HCT116 (cell line): ENCODE measurements at regions not wholly inside any gene's neighbourhood (a gene's known extent, or its start where the extent isn't known, plus 50 kb on each side); places are given as distances from the start of the nearest gene placed in this dataset.

Source experiments
- ATAC-seq: fragments of 200-7000 bp; cut with Tn5 transposase; 2 replicates; pipeline ENCODE4 v1.9.1; 2020; ENCODE audit warnings: mild to moderate bottlenecking, moderate library complexity
- BruUV-seq: library from RNA; stranded (reverse); fragments of 400-500 nt; replicated peaks from 2 replicates; lab custom pipeline; 2021; lab: Mats Ljungman, UMichigan
- CTCF ChIA-PET: fragments of 300-600 bp; sonication (Branson Sonifier 250); formaldehyde crosslinking; loops from one replicate; lab custom pipeline; 2021; ENCODE audit warnings: antibody characterized with exemption; lab: Charles Lee
- POLR2A ChIA-PET: fragments of 300-600, 350-600 bp; sonication (Branson Sonifier 250); formaldehyde crosslinking; loops from one replicate; lab custom pipeline; 2021; ENCODE audit warnings: antibody characterized with exemption; lab: Charles Lee
- RAD21 ChIA-PET, 2 experiments: fragments of 300-600 bp; sonication (Branson Sonifier 250); formaldehyde crosslinking; loops; one replicate each; lab custom pipeline; 2023; ENCODE audit warnings: low total read pairs in 2 of 2; ENCODE audit not compliant: uncharacterized antibody in 2 of 2, unreplicated experiment in 2 of 2, low non-redundant PET in 1 of 2; lab: Charles Lee
- DNase-seq: peaks from one replicate; pipeline ENCODE4 v3.0.0-alpha.2; 2010; ENCODE audit warnings: low read depth, low spot score
- H2AFZ ChIP-seq: fragments of 200-600 bp; shearing (Covaris generic), sonication (generic); 2 replicates; pipeline ENCODE4 v1.6.1; 2017; ENCODE audit warnings: low read depth, mixed run types, mixed read lengths, antibody characterized with exemption, low read length; ENCODE audit not compliant: poor library complexity, severe bottlenecking
- H3K27ac ChIP-seq: 2 replicates; pipeline ENCODE4 v1.5.1; 2012; ENCODE audit warnings: low read depth, low read length
- H3K27me3 ChIP-seq: fragments of 200-600 bp; sonication (generic); 2 replicates; pipeline ENCODE4 v1.6.1; 2016; ENCODE audit warnings: mixed run types, low read length, mixed read lengths; ENCODE audit not compliant: insufficient read depth
- H3K36me3 ChIP-seq, 2 experiments: fragments of 200-500 bp in 1 of 2; fragments of 200-600 bp in 1 of 2; sonication (Bioruptor generic) in 1 of 2; sonication (generic) in 1 of 2; 2 replicates each; pipeline versions ENCODE4 v1.5.1 to v1.6.1; 2014 to 2016; ENCODE audit warnings: low read length in 2 of 2, inconsistent platforms in 1 of 2, mixed read lengths in 1 of 2, mixed run types in 1 of 2; ENCODE audit not compliant: insufficient read depth in 2 of 2, control insufficient read depth in 1 of 2
- H3K4me1 ChIP-seq, 2 experiments: fragments of 200-600 bp in 1 of 2; sonication (generic) in 1 of 2; 2 replicates each; pipeline versions ENCODE4 v1.5.1 to v1.6.1; 2012 to 2017; ENCODE audit warnings: low read length in 2 of 2, inconsistent platforms in 1 of 2, mild to moderate bottlenecking in 1 of 2, mixed read lengths in 1 of 2, mixed run types in 1 of 2, moderate library complexity in 1 of 2; ENCODE audit not compliant: insufficient read depth in 2 of 2, control insufficient read depth in 1 of 2
- H3K4me2 ChIP-seq: fragments of 200-600 bp; sonication (generic); 2 replicates; pipeline ENCODE4 v1.6.1; 2017; ENCODE audit warnings: mixed run types, low read length, mixed read lengths
- H3K4me3 ChIP-seq, 2 experiments: fragments of 200-600 bp in 1 of 2; sonication (generic) in 1 of 2; replicated peaks in 1 of 2; 2 replicates each; pipeline ENCODE4 v1.5.1; 2011 to 2016; ENCODE audit warnings: low read length in 2 of 2, control low read depth in 1 of 2, low read depth in 1 of 2, mild to moderate bottlenecking in 1 of 2, mixed read lengths in 1 of 2, mixed run types in 1 of 2
- H3K79me2 ChIP-seq: fragments of 200-600 bp; sonication (generic); 2 replicates; pipeline ENCODE4 v1.6.1; 2017; ENCODE audit warnings: mild to moderate bottlenecking, mixed run types, low read length, moderate library complexity, mixed read lengths; ENCODE audit not compliant: insufficient read depth
- H3K9ac ChIP-seq: fragments of 200-600 bp; sonication (generic); 2 replicates; pipeline ENCODE4 v1.6.1; 2016; ENCODE audit warnings: low read length, mixed read lengths
- H3K9me2 ChIP-seq: fragments of 200-600 bp; sonication (generic), shearing (Covaris generic); 2 replicates; pipeline ENCODE4 v1.6.1; 2017; ENCODE audit warnings: mixed run types, mild to moderate bottlenecking, moderate library complexity; ENCODE audit not compliant: insufficient read depth
- H3K9me3 ChIP-seq, 2 experiments: fragments of 200-500 bp in 1 of 2; fragments of 200-600 bp in 1 of 2; sonication (Bioruptor generic) in 1 of 2; sonication (generic) in 1 of 2; 2 replicates each; pipeline ENCODE4 v1.6.1; 2014 to 2017; ENCODE audit warnings: low read length in 2 of 2, mixed read lengths in 2 of 2, inconsistent platforms in 1 of 2, low read depth in 1 of 2, mild to moderate bottlenecking in 1 of 2, mixed run types in 1 of 2, moderate library complexity in 1 of 2; ENCODE audit not compliant: control insufficient read depth in 1 of 2, insufficient read depth in 1 of 2
- H4K20me1 ChIP-seq: fragments of 200-600 bp; sonication (generic), shearing (Covaris generic); 2 replicates; pipeline ENCODE4 v1.6.1; 2017; ENCODE audit warnings: mixed run types, mild to moderate bottlenecking, moderate library complexity; ENCODE audit not compliant: insufficient read depth
- ELF1 ChIP-seq: IDR thresholded peaks from 2 replicates; pipeline ENCODE4 v1.6.1; 2012; ENCODE audit warnings: low read depth, borderline replicate concordance
- POLR2A ChIP-seq: IDR thresholded peaks from 2 replicates; pipeline ENCODE4 v1.7.0; 2011; ENCODE audit warnings: borderline replicate concordance; ENCODE audit not compliant: insufficient read depth, insufficient read length; ENCODE audit errors: extremely low read depth
- POLR2AphosphoS5 ChIP-seq: IDR thresholded peaks from 2 replicates; pipeline ENCODE4 v1.6.1; 2011; ENCODE audit warnings: mild to moderate bottlenecking, low read depth, low read length, moderate library complexity
- RAD21 ChIP-seq: IDR thresholded peaks from 2 replicates; pipeline ENCODE4 v1.6.1; 2012; ENCODE audit warnings: low read depth, mild to moderate bottlenecking
- REST ChIP-seq: IDR thresholded peaks from 2 replicates; pipeline ENCODE4 v1.6.1; 2012; ENCODE audit warnings: low read depth
- SIN3A ChIP-seq: IDR thresholded peaks from 2 replicates; pipeline ENCODE4 v1.6.1; 2012; ENCODE audit warnings: low read depth
- SP1 ChIP-seq: IDR thresholded peaks from 2 replicates; pipeline ENCODE4 v1.6.1; 2012; ENCODE audit warnings: low read depth
- TCF7L2 ChIP-seq: IDR thresholded peaks from 2 replicates; pipeline ENCODE4 v1.7.0; 2011; ENCODE audit warnings: borderline replicate concordance, inconsistent platforms; ENCODE audit not compliant: insufficient read depth, insufficient read length; ENCODE audit errors: extremely low read depth
- YY1 ChIP-seq: IDR thresholded peaks from 2 replicates; pipeline ENCODE4 v1.6.1; 2011; ENCODE audit warnings: low read length, low read depth, moderate library complexity, mild to moderate bottlenecking; ENCODE audit not compliant: insufficient replicate concordance; ENCODE audit errors: extremely low read depth
- ZBTB33 ChIP-seq: IDR thresholded peaks from 2 replicates; pipeline ENCODE4 v1.6.1; 2011; ENCODE audit warnings: mild to moderate bottlenecking, low read length, moderate library complexity; ENCODE audit not compliant: insufficient replicate concordance; ENCODE audit errors: extremely low read depth
- intact Hi-C: fragments of 100-400 bp; cut with micrococcal nuclease; formaldehyde crosslinking; loops from 2 replicates; pipeline ENCODE4 v1.10.0; 2022

- RAD21 ChIA-PET = no interaction called here
- TF ChIP-seq SP1 (no peak), RAD21 (no peak), ELF1 (no peak), POLR2AphosphoS5 (no peak), SIN3A (no peak)
- no TSS peak for BruUV-seq
- no peak overlapping the region for H3K4me3 ChIP-seq
- CTCF ChIA-PET = no interaction called here
- H3K36me3 ChIP-seq = no peaks in the 10 kb centered on the region
- POLR2A ChIA-PET = no interaction called here
- H3K9me2 ChIP-seq = no peaks in the 10 kb centered on the region
- no peaks in the 10 kb centered on the region for H3K27me3 ChIP-seq
- no peak overlapping the region for H3K4me2 ChIP-seq
- H3K79me2 ChIP-seq = no peaks in the 10 kb centered on the region
- H3K9me3 ChIP-seq = peaks cover 4 to 24% of the 10 kb centered on the region in 2 experiments; a peak in 2 of 4 replicates
- no peak overlapping the region for H3K9ac ChIP-seq
- intact Hi-C loops = no loop called here
- H4K20me1 ChIP-seq = no peaks in the 10 kb centered on the region
- ATAC-seq = no peak
- no peak overlapping the region for H3K27ac ChIP-seq
- DNase-seq = no peak
- H2AFZ ChIP-seq = no peak overlapping the region
- H3K4me1 ChIP-seq = no peaks in the 10 kb centered on the region
These were observed 156.9 kb upstream of the TSHZ3 start for GRCh38 chr19:31506102-31506501.

- Histone ChIP-seq H3K9me3 (peaks cover 4 to 8% of the 10 kb centered on the region in 2 experiments; a peak in 2 of 4 replicates), H3K4me3 (no peak overlapping the region), H3K27me3 (no peaks in the 10 kb centered on the region), H3K9ac (no peak overlapping the region), H3K4me1 (no peaks in the 10 kb centered on the region), H4K20me1 (no peaks in the 10 kb centered on the region), H3K36me3 (no peaks in the 10 kb centered on the region), H3K27ac (no peak overlapping the region), H3K4me2 (no peak overlapping the region), H3K9me2 (no peaks in the 10 kb centered on the region), H2AFZ (no peak overlapping the region), H3K79me2 (no peaks in the 10 kb centered on the region)
- no peak for DNase-seq
- ChIA-PET POLR2A (no interaction called here), RAD21 (no interaction called here), CTCF (no interaction called here)
- intact Hi-C loops = no loop called here
- BruUV-seq = no TSS peak
- TF ChIP-seq POLR2AphosphoS5 (no peak), YY1 (no peak), REST (no peak), TCF7L2 (no peak), POLR2A (no peak), ZBTB33 (no peak)
- ATAC-seq = no peak
These were observed 161.4 kb upstream of the TSHZ3 start for GRCh38 chr19:31510635-31511034.
